ENCODE measurements at regions not wholly inside any gene's neighbourhood (a gene's known extent, or its start where the extent isn't known, plus 50 kb on each side); places are given as distances from the start of the nearest gene placed in this dataset.
A peak's percentile ranks its signal among the peaks of the same experiment; 100 is the strongest.

DNA sequence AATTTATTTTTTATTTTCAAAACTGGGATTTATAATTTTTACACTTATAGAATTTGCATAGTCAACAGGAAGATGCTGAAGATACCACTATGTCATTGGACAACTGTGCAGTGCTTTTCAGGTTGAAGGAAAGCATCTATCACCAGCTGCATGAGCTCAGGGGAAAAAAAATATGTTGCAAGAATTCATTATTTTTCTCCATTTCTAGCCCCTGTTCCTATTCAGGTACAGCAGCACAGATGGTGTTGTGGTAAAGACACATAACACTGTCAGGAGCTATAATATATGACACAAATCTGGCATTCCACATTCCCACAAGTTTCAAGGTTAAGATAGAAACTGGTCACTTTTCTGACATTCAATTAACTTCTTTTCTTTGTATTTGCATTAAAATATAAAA, 1088.6 kb downstream of the MAT2B start:
- no peak overlapping the region for H3K27ac ChIP-seq

DNA sequence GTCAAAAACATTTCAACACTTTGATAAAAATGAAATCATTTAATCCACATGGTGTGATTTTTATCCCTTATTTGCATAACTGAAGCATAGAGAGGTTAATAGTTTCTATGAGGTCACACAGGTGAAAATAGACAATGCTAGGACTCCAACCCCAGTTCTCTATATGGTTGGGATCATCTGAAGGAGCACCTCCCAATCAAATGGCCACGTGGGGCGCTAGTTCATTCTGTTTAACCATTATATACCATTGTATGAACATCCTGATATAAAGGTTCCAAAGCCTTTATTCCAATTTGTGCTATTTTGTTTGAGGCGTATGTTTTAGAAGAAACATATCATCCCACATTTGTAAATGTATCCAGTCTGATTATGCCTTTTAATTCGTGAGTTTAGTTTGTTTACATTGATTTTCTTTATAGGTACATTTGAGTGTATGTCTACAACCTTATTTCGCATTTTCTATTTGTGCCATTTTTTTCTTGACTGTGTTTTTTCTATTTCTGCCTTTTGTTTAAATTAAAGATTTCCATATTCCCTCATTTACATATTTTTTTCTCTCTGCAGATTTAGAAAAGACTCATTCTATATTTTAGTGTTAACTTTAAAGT, 1092.0 kb downstream of the MAT2B start:
- TF ChIP-seq ZFX (IDR thresholded peaks at IDR 0.05; ENCODE audit: borderline replicate concordance) = no peak
- TF ChIP-seq, protein P1, sequence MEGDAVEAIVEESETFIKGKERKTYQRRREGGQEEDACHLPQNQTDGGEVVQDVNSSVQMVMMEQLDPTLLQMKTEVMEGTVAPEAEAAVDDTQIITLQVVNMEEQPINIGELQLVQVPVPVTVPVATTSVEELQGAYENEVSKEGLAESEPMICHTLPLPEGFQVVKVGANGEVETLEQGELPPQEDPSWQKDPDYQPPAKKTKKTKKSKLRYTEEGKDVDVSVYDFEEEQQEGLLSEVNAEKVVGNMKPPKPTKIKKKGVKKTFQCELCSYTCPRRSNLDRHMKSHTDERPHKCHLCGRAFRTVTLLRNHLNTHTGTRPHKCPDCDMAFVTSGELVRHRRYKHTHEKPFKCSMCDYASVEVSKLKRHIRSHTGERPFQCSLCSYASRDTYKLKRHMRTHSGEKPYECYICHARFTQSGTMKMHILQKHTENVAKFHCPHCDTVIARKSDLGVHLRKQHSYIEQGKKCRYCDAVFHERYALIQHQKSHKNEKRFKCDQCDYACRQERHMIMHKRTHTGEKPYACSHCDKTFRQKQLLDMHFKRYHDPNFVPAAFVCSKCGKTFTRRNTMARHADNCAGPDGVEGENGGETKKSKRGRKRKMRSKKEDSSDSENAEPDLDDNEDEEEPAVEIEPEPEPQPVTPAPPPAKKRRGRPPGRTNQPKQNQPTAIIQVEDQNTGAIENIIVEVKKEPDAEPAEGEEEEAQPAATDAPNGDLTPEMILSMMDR (IDR thresholded peaks at IDR 0.05) = peak; percentile 80

More for the DNA sequence above, 1088.6 kb downstream of the MAT2B start:
- TF ChIP-seq, protein P1 (IDR thresholded peaks at IDR 0.05) = no peak
- no peak for TF ChIP-seq ZFX (IDR thresholded peaks at IDR 0.05; ENCODE audit: borderline replicate concordance)

DNA sequence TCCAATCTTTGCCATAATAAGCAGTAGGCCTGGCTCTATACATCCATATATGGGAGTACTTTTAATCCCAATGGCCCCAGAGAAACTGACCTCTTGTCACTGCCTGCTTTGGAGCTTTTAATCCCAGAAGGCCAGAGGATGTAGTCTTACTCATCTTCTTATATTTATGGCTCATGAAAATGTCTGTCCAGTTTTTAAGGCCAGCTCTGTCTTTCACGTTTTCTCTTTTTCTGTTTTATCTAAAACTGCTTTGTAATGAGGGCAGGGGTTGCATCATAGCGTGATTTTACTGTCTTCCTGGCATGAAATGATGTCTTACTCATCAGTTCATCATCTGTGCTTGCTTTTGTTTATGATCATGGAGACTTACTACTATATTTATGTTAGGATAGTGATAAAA, 1094.9 kb downstream of the MAT2B start:
- TF ChIP-seq ZFX (IDR thresholded peaks at IDR 0.05; ENCODE audit: borderline replicate concordance) = no peak
- TF ChIP-seq, protein P1 (IDR thresholded peaks at IDR 0.05) = no peak
- H3K27ac ChIP-seq = no peak overlapping the region

More for the DNA sequence above, 1092.0 kb downstream of the MAT2B start:
- H3K27ac ChIP-seq = no peak overlapping the region

DNA sequence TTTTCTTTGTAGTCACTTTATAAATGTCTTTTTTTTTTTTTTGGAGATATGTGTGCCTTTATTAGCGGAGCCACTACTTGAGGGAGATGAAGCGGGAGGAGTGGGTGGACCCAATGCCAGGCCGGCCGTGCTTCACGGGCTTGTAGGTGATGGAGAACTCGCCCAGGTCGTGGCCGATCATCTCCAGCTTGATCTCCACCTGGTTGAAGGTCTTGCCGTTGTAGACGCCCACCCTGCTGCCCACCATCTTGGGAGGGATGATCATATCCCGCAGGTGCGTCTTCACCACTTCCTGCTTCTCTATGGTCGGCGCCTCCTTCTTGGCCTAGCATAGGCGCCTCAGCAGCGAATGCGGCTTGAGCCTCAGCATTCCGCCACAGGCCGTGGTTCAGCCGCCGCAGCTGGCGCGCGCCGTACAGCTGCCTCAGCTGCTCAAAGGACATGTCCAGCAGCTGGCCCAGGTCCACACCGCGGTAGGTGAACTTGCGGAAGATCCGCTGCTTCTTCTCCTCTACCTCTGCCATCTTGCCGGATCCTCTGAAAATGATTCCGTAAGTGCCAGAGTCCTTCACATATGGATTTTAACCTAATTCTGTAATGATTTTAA, 1095.6 kb downstream of the MAT2B start:
- TF ChIP-seq, protein P1 (IDR thresholded peaks at IDR 0.05) = no peak
- no peak for TF ChIP-seq ZFX (IDR thresholded peaks at IDR 0.05; ENCODE audit: borderline replicate concordance)
- no peak overlapping the region for H3K27ac ChIP-seq

DNA sequence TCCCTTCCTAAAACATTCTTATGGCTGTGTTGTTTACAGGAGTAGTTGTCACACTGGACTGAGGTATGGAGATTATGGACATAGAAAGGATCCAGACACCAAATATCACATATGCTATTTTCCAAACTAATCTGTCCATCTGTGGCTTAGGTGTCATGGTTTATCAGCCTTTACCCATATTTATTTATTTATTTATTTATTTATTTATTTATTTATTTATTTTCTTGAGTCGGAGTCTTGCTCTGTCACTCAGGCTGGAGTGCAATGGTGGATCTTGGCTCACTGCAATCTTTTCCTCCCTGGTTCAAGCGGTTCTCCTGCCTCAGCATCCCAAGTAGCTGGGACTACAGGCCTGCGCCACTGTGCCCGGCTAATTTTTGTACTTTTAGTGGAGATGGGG, 1103.1 kb downstream of the MAT2B start:
- H3K27ac ChIP-seq = no peak overlapping the region
- no peak for TF ChIP-seq ZFX (IDR thresholded peaks at IDR 0.05; ENCODE audit: borderline replicate concordance)
- TF ChIP-seq, protein P1 (IDR thresholded peaks at IDR 0.05) = no peak

DNA sequence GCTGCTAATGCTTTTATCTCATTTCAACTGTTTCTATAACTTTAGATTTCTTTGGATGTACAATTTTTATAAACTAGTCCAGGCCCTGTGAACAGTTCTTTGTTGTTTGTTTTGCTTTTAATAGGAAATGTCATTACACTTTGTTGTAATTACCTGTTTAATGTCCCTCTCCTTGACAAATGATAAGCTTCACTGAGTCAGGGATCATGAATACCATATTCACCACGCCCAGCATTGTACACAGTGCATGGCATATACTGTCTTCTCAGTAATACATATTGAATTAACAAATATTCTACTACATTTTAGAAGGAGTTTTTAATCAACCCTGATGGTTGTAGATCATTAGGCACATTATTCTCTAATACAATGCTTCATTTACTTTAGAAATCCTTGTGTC, 1105.0 kb downstream of the MAT2B start:
- TF ChIP-seq, protein P1 (IDR thresholded peaks at IDR 0.05) = no peak
- TF ChIP-seq ZFX (IDR thresholded peaks at IDR 0.05; ENCODE audit: borderline replicate concordance) = no peak
- 0 out of 2 replicates have a peak overlapping the region, but pooled peaks have one; percentile 21 for H3K27ac ChIP-seq

DNA sequence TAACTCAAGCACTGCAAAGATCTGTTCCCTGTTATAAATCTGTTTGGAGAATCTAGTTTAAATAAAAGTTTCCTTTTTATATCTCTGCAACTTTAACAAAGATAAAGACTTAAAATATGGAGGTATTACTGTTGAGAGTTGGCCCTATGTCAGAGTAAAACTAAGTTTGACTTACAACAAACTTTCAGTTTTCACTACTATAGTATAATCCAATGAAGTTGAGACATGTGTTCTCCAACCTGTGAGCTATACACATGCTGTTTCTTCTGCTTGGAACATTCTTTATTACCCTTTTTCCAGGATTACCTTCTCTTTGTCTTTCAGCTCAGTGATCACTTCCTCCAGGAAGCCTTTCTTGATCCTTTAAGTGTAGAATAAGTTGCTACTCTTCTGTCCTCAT, 1109.3 kb downstream of the MAT2B start:
- TF ChIP-seq, protein P1 (IDR thresholded peaks at IDR 0.05) = no peak
- no peak for TF ChIP-seq ZFX (IDR thresholded peaks at IDR 0.05; ENCODE audit: borderline replicate concordance)
- H3K27ac ChIP-seq = no peak overlapping the region
